HG03135 (cell line): ENCODE measurements at regions not wholly inside any gene's neighbourhood (a gene's known extent, or its start where the extent isn't known, plus 50 kb on each side); places are given as distances from the start of the nearest gene placed in this dataset.
"Not testable (repeated sequence)": the region's sequence is repeated elsewhere in the genome, so short reads cannot be mapped to it uniquely, and the experiment has no call there.

Source experiments
- ATAC-seq: cut with Tn5 transposase; IDR thresholded peaks from one replicate; pipeline ENCODE4 v1.9.1; 2021; ENCODE audit warnings: mild to moderate bottlenecking, moderate library complexity; ENCODE audit not compliant: unreplicated experiment

DNA sequence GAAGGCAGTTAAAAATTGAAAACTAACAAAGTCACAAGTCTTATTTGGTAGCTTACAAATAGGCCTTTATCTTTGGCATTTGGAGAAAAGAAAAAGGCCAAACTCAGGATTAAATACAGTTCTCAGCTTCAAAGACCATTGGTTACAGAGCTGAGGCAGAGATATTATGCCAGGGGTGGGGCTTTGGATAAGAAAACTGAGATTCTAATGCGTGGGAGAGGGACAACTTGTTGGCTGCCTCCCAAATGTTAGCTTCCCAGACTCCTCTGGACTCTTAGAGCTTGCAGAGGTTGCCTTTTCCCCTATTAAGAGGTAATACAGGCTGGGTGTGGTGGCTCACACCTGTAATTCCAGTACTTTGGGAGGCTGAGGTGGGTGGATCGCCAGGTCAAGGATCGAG, 231.8 kb downstream of the SQOR start:
- ATAC-seq: no peak

GRCh38 chr15:45867281-45867680, 232.5 kb downstream of the SQOR start:
- ATAC-seq: no peak

DNA sequence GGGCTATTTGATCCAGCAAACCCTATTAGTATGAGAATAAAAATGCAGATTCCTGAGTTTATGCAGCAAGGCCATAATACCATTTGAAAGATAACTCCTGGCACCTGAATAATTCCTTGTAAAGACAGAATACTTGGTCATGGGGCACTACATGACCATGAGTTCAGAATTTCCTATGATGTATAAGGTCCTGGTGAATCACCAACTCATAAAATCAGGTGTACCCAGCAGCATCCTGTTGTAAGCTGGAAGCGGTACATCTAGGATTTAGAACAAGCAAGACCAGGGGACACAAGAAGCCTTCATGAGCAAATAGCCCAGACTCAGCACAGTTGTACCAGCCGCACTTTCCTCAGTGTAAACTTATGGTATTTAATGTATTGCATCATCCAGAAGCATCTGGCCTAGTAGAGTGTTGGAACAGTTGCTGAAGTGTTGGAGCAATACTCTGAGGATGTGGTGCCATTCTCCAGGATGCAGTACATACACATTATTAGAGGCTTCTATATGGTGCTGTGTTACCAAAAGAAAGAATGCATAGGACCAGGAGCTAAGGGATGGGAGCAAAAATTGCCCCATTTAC, 233.4 kb downstream of the SQOR start:
- no peak for ATAC-seq

GRCh38 chr15:45869034-45869668, 234.3 kb downstream of the SQOR start:
- no peak for ATAC-seq

DNA sequence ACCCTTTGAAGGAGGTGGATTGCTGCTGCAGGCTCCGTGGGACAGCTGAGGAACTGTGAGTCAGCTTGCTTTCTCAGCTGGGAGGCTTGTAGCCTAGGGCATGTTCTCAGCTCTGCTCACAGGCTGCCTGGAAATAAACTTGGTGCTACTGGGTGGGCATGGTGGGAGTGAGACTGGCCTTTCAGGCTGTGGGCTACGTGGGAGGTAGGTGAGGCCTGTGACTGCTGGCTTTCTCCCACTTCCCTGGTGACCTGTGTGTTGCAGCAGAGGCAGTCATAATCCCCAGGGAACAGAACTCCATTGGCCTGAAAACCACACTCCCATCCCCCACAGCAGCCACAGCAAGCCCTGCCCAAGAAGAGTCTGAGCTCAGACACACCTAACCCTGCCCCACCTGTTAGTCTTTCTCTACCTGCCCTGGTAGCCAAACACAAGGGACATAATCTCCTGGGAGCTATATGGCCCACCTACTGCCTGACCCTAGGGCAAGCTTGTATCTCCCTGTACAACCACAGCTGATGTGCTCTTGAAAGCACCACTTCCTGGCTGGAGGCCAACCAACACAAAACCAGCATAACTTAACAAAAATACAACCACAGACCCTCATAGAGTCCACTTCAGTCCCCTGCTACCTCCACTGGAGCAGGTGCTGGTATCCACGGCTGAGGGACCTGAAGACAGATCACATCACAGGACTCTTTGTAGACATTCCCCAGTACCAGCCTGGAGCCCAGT, 236.5 kb downstream of the SQOR start:
- no peak for ATAC-seq

DNA sequence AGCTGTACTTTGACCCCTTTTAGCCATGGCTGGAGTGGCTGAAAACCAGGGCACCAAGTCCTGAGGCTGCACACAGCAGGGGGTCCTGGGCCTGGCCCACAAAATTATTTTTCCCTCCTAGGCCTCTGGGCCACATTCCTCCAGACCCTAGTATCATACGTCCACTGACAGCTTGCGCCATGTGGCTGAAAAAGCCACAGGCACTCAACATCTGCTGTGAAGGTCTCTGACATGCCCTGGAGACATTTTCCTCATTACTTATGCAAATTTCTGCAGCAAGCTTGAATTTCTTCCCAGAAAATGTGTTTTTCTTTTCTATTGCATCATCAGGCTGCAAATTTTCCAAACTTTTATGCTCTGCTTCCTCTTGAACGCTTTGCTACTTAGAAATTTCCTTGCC, 239.0 kb downstream of the SQOR start:
- ATAC-seq: no peak

DNA sequence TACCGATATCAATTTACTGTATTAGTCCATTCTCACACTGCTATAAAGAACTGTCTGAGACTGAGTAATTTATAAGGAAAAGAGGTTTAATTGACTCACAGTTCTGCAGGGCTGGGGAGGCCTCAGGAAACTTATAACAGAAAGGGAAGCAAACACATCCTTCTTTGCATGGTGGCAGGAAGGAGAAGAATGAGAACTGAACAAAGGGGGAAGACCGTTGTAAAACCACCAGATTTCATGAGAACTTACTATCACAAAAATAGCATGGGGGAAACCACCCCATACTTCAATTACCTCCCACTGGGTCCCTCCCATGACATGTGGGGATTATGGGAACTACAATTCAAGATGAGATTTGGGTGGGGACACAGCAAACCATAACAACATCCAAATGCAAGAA, 239.7 kb downstream of the SQOR start:
- ATAC-seq: not testable (repeated sequence)

DNA sequence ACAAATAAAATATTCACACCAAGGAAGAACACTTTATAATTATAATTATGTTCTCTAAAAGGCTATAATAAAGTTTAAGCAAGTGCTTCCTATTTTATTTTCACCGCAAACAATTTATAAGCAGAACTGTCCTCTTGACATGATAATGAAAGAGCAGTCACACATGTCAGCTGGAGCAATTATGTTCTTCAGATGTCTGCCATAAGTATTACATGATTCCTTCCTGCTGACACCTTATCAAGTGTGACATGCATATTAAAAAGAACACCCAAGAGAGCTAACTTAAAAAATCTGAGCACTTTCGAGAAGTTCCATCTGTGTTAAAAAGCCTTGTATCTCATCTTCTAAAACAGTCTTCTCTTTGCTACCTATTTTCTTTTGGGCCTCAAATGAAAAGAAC, 249.5 kb downstream of the SQOR start:
- no peak for ATAC-seq

DNA sequence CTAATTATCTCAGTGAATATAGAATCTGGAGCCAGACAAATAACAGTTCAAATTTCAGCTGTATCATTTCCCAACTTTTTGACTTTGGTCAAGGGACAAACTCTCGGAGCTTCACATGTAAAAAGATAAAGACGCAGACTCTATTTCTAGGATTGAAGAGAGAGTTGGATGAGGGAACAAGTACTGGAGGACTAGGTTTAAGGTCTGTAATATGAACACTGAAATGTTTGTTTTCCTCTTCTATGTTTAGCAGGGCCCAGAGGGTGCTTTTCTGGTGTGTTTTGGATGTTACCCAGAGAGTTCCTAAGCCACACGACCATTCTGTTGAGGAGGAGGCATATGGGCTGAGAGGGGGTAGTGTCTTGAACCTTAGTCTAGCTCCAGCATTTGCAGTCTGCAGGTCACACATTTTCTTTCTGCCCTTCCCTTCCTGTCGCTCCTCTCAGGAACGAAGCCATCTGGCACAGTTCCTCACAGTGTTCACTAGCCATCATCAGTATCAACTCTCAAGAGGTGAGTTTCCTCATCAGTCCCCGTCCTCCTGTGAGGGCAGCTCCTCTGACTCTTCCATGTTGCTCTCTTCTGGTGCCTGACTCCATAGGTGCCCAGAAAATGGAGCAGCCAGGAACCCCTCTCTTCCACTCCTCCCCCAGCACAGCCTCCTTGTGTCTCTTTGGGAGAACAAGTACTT, 250.1 kb downstream of the SQOR start:
- ATAC-seq: no peak

- no peak for ATAC-seq
Measured at GRCh38 chr15:45885801-45886200, 251.0 kb downstream of the SQOR start.

- no peak for ATAC-seq
Measured at GRCh38 chr15:45891766-45892165, 256.9 kb downstream of the SQOR start.

- no peak for ATAC-seq
Measured at GRCh38 chr15:45892182-45892581, 257.4 kb downstream of the SQOR start.

DNA sequence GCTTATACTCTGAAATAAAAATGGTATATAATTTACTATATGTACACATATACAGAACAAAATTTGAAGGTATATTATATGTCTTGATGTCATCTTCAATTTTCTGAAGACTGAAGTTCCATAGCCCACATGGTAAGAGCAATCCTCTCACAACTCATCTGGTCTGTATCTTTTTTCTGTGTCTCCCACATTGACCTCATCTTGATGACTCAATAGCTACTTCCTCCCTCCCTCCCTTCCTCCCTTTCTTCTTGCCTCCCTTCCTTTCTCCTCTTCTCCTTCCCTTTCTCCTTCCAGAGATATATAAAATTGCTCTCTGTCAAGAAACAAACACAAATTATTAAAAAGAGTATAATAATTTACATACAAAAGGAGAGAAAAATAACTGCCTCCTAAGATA, 268.5 kb downstream of the SQOR start:
- ATAC-seq: no peak

DNA sequence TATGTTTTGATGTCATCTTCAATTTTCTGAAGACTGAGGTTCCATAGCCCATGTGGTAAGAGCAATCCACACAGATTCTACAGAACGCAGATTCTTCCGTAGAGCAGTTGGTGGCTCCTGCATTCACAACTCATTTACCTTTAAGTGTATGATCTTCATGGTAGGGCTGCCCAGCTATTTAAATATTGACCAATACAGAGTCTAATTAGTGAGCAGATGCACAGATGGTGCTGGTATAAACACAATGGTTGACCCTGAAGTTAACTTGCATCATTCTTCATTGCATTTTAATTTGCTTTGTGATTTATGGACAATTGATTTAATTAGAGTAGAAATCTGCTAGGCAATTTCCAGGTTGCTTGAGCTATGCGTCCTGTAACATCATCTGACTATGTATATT, 269.2 kb downstream of the SQOR start:
- no peak for ATAC-seq

DNA sequence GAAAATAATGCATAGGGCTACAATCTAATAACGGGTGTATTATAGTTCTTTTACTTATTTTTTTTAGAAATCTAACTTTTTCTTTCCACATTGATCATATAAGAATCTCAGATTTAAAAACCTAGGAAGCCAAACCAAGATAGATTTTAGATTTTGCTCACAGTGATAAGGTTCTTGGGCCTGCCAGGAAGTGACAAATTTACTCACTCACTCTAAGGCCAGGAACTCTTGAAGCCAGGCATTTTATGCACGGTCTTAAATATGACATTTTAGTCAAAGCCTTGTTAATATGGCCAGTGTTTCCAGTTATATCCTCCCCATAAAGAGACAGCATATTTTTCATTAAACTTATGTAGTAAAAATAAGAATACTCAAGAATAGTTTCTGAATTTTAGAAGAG, 271.4 kb downstream of the SQOR start:
- ATAC-seq: no peak

DNA sequence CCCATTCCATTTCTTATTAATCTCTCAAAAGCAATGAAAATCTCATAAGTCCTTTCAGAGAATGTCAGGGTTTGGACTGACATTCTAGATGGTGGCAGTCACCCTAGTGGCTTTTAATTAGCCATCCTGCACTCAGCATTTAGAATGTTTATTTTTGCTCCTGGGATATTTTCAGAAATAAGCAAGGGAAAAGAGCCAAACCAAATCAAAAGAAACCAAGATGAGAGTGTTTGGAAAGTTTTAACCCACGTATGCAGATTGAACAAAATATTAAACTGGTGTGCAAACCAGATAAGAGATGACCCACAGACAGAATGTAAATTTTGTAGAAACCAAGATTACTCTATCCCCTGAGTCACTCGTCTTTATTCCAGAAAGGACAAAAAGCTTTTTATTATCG, 275.8 kb downstream of the SQOR start:
- no peak for ATAC-seq

- no peak for ATAC-seq
Measured at GRCh38 chr15:45913451-45913850, 278.6 kb downstream of the SQOR start.

DNA sequence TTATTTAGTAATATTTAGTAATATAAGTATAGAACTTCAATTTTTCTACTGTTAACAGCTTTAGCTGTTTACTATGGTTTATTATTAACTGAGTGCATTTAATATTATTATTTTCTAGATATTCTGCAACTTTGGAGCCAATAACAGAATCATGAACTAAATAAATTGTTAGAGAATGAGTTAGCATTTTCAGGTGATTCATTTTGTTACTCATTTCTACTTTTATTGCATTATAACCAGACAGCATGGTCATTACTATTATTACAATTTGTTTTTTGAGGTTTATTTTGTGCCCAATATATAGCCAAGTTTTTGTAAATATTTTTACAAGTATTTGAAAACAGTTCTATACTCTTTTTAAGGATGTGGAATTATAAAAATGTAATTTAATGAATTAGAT, 279.6 kb downstream of the SQOR start:
- ATAC-seq: no peak

GRCh38 chr15:45918839-45919238, 284.0 kb downstream of the SQOR start:
- no peak for ATAC-seq

GRCh38 chr15:45919806-45920205, 285.0 kb downstream of the SQOR start:
- ATAC-seq: no peak

DNA sequence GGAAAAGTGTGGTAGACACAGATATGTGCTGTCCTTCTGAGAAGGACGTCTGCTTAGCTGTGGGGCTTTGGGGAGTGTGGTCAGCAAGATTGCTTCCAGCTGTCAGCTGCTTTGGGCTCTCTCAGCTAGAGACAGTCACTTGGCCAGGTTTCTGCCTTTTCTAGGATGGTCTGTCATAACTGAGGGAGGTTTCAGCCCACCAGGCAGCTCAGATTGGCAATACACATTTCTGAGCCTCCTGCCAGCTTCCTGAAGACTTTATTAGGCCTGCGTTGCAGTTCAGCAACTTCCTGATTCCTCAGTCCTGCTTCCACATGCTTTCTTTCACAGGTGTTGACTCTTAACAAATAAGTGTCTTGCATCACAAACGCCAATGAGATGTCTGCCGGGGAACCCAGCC, 286.5 kb downstream of the SQOR start:
- ATAC-seq: no peak

DNA sequence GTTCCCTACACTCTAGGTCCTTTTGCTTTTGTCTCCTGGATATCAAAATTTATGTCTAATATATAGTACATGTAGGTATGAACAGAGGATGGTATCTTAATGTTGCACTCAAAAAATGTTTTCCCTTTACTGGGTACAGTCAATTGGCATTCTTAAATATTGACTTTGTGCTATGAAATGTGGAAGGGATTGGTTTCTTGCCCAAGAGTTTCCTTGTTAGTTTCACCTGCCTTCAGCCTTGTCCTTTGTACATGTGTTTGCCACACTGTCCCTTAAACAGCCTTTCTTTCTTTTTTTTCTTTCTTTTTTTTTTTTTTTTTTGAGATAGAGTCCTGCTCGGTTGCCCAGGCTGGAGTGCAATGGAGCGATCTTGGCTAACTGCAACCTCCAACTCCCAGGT, 287.1 kb downstream of the SQOR start:
- ATAC-seq: no peak
